ENCODE measurements at regions not wholly inside any gene's neighbourhood (a gene's known extent, or its start where the extent isn't known, plus 50 kb on each side); places are given as distances from the start of the nearest gene placed in this dataset.
"Not testable (repeated sequence)": the region's sequence is repeated elsewhere in the genome, so short reads cannot be mapped to it uniquely, and the experiment has no call there.

- not testable (repeated sequence) for TF ChIP-seq BACH2 (CRISPR knock-in tag; IDR thresholded peaks at IDR 0.05; ENCODE audit: borderline replicate concordance); OSR1 (CRISPR knock-in tag; IDR thresholded peaks at IDR 0.05); SNAI2 (CRISPR knock-in tag; IDR thresholded peaks at IDR 0.05); ZFP30 (CRISPR knock-in tag; IDR thresholded peaks at IDR 0.05); PATZ1 (CRISPR knock-in tag; IDR thresholded peaks at IDR 0.05; ENCODE audit: borderline replicate concordance); CSDC2 (CRISPR knock-in tag; IDR thresholded peaks at IDR 0.05); CSRNP3 (CRISPR knock-in tag; IDR thresholded peaks at IDR 0.05); TSHZ2 (CRISPR knock-in tag; IDR thresholded peaks at IDR 0.05); CREB5 (CRISPR knock-in tag; IDR thresholded peaks at IDR 0.05; ENCODE audit: low read depth); TOX (CRISPR knock-in tag; IDR thresholded peaks at IDR 0.05; ENCODE audit: borderline replicate concordance); POU6F1 (CRISPR knock-in tag; IDR thresholded peaks at IDR 0.05; ENCODE audit: borderline replicate concordance, low read depth)
These were observed 111.2 kb downstream of the MOSPD2 start for GRCh38 chrX:14984425-14984824.

Data from SK-N-SH treated with all-trans-retinoic acid at 6 μM for 48 hours (cell line).